Glomerular visceral epithelial cell (primary cell): ENCODE measurements at regions not wholly inside any gene's neighbourhood (a gene's known extent, or its start where the extent isn't known, plus 50 kb on each side); places are given as distances from the start of the nearest gene placed in this dataset.
"Not testable (repeated sequence)": the region's sequence is repeated elsewhere in the genome, so short reads cannot be mapped to it uniquely, and the experiment has no call there.

Experiments used
- DNase-seq: peaks from one replicate; pipeline ENCODE4 v3.0.0-alpha.2; 2016; ENCODE audit errors: extremely low spot score

GRCh38 chr2:187206071-187206470 is 242.0 kb downstream of the CALCRL start:
- DNase-seq = no peak

- DNase-seq = no peak
Observed at GRCh38 chr2:187198136-187198535, 249.9 kb downstream of the CALCRL start.

- DNase-seq = no peak
Observed at GRCh38 chr2:187194049-187194448, 254.0 kb downstream of the CALCRL start.

DNA sequence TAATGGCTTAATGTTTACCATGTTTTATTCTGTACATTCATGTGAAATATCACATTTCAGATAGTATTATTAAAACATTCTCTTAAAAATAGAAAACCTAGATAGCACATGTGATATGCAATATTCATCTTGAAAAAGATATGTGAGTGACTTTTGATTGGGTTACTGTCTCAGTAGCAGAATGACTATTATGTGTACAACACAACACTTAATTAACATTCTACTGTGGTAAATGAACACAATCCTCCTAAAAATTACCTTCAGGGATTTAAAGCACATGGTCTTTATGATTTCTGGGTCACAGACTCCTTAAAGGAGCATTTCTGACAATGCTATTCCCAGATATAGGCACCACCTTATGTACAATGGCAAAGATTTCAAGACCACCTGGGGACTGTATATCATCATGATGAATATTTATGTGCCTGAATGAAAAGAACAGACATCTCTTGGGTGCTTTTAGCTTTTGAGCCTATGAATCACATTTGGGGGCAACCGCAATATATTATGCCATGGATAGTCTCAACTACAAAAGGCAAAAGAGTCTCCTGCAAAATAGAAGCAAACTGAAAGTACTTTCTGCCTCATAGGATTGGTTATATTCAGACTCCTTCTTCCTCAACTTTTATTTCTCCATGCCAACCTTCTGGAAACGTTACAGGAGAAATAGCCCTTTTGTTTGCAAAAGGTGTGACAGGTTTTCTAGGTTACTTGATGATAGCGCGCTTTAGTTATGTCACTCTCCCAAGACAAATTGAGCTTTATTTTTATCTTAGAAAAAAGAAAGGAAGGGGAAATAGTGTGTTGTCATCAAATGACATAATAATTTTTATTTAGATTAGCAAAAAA is 259.0 kb downstream of the CALCRL start:
- no peak for DNase-seq

- no peak for DNase-seq
Observed at GRCh38 chr2:187187519-187187918, 260.5 kb downstream of the CALCRL start.

- DNase-seq = no peak
Observed at GRCh38 chr2:187180529-187180928, 267.5 kb downstream of the CALCRL start.

GRCh38 chr2:187178876-187179275 is 269.2 kb downstream of the CALCRL start:
- not testable (repeated sequence) for DNase-seq

DNA sequence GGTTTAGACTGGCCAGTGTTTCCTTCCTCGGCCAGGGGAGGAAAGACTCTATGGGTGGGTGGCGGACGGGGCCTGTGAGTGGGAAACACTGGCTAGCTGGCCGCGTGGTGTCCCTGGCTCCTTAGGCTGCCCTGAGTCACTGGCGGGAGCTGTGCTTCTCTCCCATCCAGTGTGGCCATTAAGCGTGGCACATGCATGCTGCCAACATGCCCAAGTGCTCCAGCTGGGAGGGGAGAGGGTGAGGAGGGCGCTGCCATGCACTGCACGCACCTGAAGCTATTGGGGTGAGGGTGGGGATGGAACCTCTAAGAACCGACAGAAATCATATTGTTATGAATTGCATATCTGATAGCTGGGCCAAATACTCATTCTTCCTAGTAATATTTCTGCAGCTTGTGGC is 270.8 kb downstream of the CALCRL start:
- DNase-seq = no peak

GRCh38 chr2:187174582-187174981 is 273.5 kb downstream of the CALCRL start:
- DNase-seq = no peak

DNA sequence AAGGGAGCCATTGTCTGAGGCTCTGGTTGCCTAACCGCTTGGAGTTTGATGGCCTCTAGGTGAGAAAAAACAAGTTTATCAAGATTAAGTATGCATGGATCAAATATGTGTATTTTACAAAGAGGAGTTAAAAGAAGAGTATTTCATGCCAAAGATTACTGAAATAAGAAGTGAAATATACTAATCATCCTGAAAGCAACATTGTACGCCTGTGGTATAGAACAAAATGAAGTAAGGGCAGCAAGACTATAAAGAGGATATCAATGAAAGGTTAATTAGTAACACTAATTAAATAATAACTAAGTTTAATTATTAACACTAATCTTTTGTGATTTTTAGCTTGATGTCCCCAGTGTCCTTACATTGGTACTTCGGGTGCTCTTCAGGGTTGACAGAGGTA is 276.7 kb downstream of the CALCRL start:
- no peak for DNase-seq

GRCh38 chr2:187169864-187170263 is 278.2 kb downstream of the CALCRL start:
- DNase-seq = no peak

GRCh38 chr2:187168720-187169713 is 279.0 kb downstream of the CALCRL start:
- DNase-seq = no peak

- no peak for DNase-seq
Observed at GRCh38 chr2:187167491-187167890, 280.6 kb downstream of the CALCRL start.

GRCh38 chr2:187165936-187166610 is 282.0 kb downstream of the CALCRL start:
- DNase-seq = no peak

GRCh38 chr2:187158452-187158851 is 289.6 kb downstream of the CALCRL start:
- DNase-seq = no peak

DNA sequence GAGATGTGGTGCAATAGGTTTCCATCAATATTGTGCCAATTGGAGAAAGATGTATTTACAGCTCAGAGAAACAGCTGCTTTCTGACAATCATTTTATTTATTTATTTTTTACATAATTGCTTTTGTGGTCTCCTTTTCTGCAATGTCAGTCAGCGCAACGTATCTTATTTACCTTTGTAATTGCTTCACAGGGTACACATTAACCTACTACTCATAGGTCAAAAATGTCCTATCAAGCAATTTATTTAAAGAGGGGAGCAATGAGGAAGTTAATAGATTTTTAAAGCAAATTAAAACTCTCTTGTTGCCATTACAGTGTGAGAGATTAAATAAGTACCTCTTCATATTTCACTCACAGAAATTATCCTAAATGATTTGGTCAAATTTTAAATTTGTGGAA is 291.0 kb downstream of the CALCRL start:
- DNase-seq = no peak

- DNase-seq = no peak
Observed at GRCh38 chr2:187155476-187155875, 292.6 kb downstream of the CALCRL start.

DNA sequence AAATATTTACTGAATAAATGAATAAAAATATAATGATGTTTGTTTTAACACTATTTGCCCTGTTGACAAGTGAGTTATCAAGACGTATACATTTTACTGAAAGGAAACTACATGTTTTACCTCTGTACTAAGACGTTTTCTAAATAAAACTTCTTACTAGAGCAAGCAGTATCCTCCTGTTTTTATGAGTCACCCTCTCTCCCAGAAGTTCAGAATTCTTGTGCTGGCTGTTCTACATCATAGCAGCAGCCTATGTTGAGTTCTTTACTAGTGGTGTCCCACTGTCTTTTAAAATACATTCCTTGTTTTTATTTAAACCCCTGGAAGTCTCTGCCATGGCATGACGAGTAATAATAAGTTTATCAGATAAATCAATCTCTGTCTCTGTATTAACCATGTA is 297.4 kb downstream of the CALCRL start:
- DNase-seq = no peak

GRCh38 chr2:187148059-187148714 is 299.2 kb upstream of the ZSWIM2 start:
- no peak for DNase-seq

DNA sequence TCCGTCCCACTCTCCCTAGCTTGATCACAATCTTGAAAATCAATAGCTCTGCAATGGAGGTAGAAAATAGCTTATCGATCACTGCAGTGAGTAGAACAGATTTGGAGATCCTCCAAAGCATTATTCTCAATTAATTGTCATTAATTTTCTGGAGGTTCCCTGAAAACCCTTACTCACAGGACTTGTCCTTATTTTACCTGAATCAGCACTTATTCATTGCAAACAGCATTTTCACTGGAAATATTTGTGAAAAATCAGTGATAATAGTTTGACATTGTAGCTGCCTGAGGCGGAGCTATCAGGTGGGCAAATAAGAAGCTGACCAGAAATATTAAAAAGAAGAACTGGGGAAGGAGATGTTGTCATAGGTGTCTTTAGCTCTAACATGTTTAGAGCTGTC is 294.6 kb upstream of the ZSWIM2 start:
- DNase-seq = no peak

DNA sequence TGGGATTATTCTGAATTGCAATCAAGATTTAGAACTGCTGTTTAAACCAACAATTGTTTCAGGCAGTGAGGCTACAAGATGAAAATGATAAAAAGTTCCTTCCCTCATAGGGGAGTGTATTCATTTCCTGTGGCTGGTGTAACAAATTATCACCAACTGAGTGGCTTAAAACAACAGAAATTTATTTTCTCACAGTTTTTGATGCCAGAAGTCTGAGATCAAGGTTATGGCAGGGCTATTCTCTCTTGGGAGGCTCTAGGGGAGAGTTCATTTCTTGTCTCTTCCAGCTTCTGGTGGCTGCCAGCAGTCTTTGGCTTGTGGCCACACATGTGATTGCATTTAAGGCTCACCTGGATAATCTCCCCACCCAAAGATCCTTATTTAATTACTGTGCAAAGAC is 290.5 kb upstream of the ZSWIM2 start:
- DNase-seq = no peak

DNA sequence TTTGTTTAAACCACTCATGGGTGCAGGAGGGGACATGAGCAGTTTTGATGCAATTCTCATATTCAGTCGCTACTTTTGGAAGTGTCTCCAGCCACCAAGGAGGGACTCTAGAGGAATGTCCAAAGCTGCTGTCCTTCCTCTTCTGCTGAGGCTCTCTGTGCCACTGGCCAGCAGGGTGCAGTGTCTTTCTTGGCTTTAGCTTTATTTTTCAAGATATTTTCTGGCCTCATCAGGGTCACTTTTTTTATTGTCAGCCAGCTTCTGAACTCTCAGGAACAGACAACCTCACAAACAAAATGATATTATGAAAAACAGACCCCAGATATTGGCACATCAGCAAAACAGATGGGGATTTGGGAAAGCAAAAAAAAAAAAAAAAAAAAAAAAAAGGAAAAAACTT is 289.3 kb upstream of the ZSWIM2 start:
- peak; percentile 36 for DNase-seq
